SK-N-SH (cell line): ENCODE measurements at regions not wholly inside any gene's neighbourhood (a gene's known extent, or its start where the extent isn't known, plus 50 kb on each side); places are given as distances from the start of the nearest gene placed in this dataset.

Source experiments
- ELF1 ChIP-seq: IDR thresholded peaks from 2 replicates; pipeline ENCODE4 v1.4.0; 2012
- EP300 ChIP-seq, 2 experiments: IDR thresholded peaks; 2 replicates each; pipeline versions ENCODE4 v1.4.0 to v1.6.1; 2012; ENCODE audit warnings: borderline replicate concordance in 1 of 2, low read depth in 1 of 2, low read length in 1 of 2
- EZH2phosphoT487 ChIP-seq: fragments of 200-600 bp; sonication (generic); IDR thresholded peaks from 2 replicates; pipeline ENCODE4 v1.6.1; 2017; ENCODE audit warnings: low read depth, mixed run types, mild to moderate bottlenecking, antibody characterized with exemption, moderate library complexity, borderline replicate concordance
- FOXJ3 ChIP-seq: sonication (generic); formaldehyde crosslinking; IDR thresholded peaks from 2 replicates; pipeline ENCODE4 v1.5.1; 2020; ENCODE audit warnings: mild to moderate bottlenecking, missing genetic modification reagents
- GABPA ChIP-seq: IDR thresholded peaks from 2 replicates; pipeline ENCODE4 v1.4.0; 2012; ENCODE audit warnings: low read depth, mild to moderate bottlenecking
- MXI1 ChIP-seq: IDR thresholded peaks from 2 replicates; pipeline ENCODE4 v1.6.1; 2012; ENCODE audit warnings: mild to moderate bottlenecking, low read depth, low read length, improper control_type of control experiment
- NRF1 ChIP-seq: IDR thresholded peaks from 2 replicates; pipeline ENCODE4 v1.6.1; 2012; ENCODE audit warnings: low read depth, mild to moderate bottlenecking, low read length
- POLR2AphosphoS5 ChIP-seq: IDR thresholded peaks from 2 replicates; pipeline ENCODE4 v1.6.1; 2012; ENCODE audit warnings: low read depth, low read length
- RCOR1 ChIP-seq: fragments of 150-350 bp; IDR thresholded peaks from 2 replicates; pipeline ENCODE4 v1.6.1; 2017; ENCODE audit warnings: antibody characterized with exemption, low read length
- TAF1 ChIP-seq: IDR thresholded peaks from 2 replicates; pipeline ENCODE4 v1.6.1; 2012; ENCODE audit warnings: low read depth, mild to moderate bottlenecking, low read length, moderate library complexity, borderline replicate concordance
- YY1 ChIP-seq: IDR thresholded peaks from 2 replicates; pipeline ENCODE4 v1.4.0; 2012; ENCODE audit warnings: low read depth, mild to moderate bottlenecking
- TF ChIP-seq, protein P1 (sequence below): fragments of 200-600 bp; sonication (generic); IDR thresholded peaks from 2 replicates; pipeline ENCODE4 v1.6.1; 2017; ENCODE audit warnings: antibody characterized with exemption, mild to moderate bottlenecking, moderate library complexity
- TF ChIP-seq, protein P2 (sequence below): IDR thresholded peaks from 2 replicates; pipeline ENCODE4 v1.6.1; 2012; ENCODE audit warnings: mild to moderate bottlenecking, low read depth, low read length, moderate library complexity

DNA sequence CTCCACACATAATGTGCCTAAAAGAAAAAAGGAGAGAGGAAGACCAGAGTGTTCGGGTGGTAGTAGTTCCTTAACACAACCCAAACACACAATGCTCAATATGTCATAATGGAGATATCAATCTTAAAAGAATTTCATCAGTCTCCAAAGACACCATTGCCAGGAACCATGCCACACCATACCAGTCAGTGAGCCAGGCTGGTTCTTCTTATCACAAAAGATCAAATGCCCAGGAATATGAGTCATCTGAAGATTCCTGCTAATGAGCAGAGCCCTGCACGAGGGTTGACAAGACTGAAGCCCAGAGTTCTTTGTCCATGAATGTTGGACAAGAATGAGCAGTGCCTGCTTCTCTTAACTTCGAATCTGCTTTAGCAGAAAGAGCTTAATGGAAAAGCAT, 262.3 kb downstream of the ZNF516 start:
- no peak for TF ChIP-seq NRF1
- no peak for TF ChIP-seq ELF1
- TF ChIP-seq RCOR1 = no peak
- TF ChIP-seq EP300 (IDR thresholded peaks at IDR 0.05; ENCODE audit: borderline replicate concordance in 1 of 2, low read depth in 1 of 2, low read length in 1 of 2) = no peak
- TF ChIP-seq, protein P1, sequence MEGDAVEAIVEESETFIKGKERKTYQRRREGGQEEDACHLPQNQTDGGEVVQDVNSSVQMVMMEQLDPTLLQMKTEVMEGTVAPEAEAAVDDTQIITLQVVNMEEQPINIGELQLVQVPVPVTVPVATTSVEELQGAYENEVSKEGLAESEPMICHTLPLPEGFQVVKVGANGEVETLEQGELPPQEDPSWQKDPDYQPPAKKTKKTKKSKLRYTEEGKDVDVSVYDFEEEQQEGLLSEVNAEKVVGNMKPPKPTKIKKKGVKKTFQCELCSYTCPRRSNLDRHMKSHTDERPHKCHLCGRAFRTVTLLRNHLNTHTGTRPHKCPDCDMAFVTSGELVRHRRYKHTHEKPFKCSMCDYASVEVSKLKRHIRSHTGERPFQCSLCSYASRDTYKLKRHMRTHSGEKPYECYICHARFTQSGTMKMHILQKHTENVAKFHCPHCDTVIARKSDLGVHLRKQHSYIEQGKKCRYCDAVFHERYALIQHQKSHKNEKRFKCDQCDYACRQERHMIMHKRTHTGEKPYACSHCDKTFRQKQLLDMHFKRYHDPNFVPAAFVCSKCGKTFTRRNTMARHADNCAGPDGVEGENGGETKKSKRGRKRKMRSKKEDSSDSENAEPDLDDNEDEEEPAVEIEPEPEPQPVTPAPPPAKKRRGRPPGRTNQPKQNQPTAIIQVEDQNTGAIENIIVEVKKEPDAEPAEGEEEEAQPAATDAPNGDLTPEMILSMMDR = no peak
- no peak for TF ChIP-seq TAF1
- no peak for TF ChIP-seq GABPA
- no peak for TF ChIP-seq YY1
- TF ChIP-seq, protein P2, sequence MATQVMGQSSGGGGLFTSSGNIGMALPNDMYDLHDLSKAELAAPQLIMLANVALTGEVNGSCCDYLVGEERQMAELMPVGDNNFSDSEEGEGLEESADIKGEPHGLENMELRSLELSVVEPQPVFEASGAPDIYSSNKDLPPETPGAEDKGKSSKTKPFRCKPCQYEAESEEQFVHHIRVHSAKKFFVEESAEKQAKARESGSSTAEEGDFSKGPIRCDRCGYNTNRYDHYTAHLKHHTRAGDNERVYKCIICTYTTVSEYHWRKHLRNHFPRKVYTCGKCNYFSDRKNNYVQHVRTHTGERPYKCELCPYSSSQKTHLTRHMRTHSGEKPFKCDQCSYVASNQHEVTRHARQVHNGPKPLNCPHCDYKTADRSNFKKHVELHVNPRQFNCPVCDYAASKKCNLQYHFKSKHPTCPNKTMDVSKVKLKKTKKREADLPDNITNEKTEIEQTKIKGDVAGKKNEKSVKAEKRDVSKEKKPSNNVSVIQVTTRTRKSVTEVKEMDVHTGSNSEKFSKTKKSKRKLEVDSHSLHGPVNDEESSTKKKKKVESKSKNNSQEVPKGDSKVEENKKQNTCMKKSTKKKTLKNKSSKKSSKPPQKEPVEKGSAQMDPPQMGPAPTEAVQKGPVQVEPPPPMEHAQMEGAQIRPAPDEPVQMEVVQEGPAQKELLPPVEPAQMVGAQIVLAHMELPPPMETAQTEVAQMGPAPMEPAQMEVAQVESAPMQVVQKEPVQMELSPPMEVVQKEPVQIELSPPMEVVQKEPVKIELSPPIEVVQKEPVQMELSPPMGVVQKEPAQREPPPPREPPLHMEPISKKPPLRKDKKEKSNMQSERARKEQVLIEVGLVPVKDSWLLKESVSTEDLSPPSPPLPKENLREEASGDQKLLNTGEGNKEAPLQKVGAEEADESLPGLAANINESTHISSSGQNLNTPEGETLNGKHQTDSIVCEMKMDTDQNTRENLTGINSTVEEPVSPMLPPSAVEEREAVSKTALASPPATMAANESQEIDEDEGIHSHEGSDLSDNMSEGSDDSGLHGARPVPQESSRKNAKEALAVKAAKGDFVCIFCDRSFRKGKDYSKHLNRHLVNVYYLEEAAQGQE = no peak
- no peak for TF ChIP-seq FOXJ3 (CRISPR knock-in tag)
- TF ChIP-seq MXI1 = no peak
- no peak for TF ChIP-seq POLR2AphosphoS5
- no peak for TF ChIP-seq EZH2phosphoT487
